ENCODE measurements at regions not wholly inside any gene's neighbourhood (a gene's known extent, or its start where the extent isn't known, plus 50 kb on each side); places are given as distances from the start of the nearest gene placed in this dataset.

DNA sequence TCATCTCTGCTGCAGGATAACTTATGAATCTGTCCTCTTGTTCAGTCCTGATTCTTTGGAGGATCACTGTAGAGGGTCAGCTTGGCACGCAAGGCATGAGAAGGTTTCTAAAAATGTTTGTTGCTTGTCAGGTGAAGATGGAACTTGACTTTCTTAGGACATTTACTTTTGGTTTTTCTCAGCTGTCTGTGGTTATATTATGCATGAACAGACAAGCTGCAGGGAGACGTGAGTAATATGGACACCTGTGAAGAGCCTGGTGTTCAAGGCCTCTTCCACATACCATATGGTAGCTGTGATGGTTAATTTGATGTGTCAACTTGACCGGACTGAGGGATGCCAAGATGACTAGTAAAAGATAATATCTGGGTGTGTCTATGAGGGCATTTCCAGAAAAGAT lies 270.2 kb upstream of the CPHXL start:
- TF ChIP-seq CTCF (IDR thresholded peaks at IDR 0.05; ENCODE audit: unreplicated experiment), result no peak
- Mint-ChIP-seq H3K9me3 (ENCODE audit: unreplicated experiment) (no peaks in the 10 kb centered on the region), H3K27ac (ENCODE audit: low read depth, unreplicated experiment) (peak overlapping the region; percentile 65), H3K4me3 (ENCODE audit: unreplicated experiment) (no peak overlapping the region), H3K27me3 (ENCODE audit: insufficient read depth, unreplicated experiment) (no peaks in the 10 kb centered on the region), H3K4me1 (ENCODE audit: insufficient read depth, unreplicated experiment) (peaks cover 15% of the 10 kb centered on the region), H3K36me3 (ENCODE audit: insufficient read depth, unreplicated experiment) (no peaks in the 10 kb centered on the region)
- no TSS peak for BruUV-seq (replicated peaks)
- intact Hi-C loops (cut with micrococcal nuclease), result no loop called here
- CTCF ChIA-PET, result no interaction called here
- DNase-seq (ENCODE audit: unreplicated experiment), result peak; percentile 67
- POLR2A ChIA-PET, result interaction anchor here (0.7 to 1.0 kb wide), 2 partner anchors 11 to 61 kb away, joined by 3 to 5 read pairs; no protein-coding TSS in a partner anchor

- no peaks in the 10 kb centered on the region for H3K27me3 Mint-ChIP-seq (ENCODE audit: insufficient read depth, unreplicated experiment)
- H3K4me3 Mint-ChIP-seq (ENCODE audit: unreplicated experiment), result no peak overlapping the region
- peaks cover 15% of the 10 kb centered on the region for H3K4me1 Mint-ChIP-seq (ENCODE audit: insufficient read depth, unreplicated experiment)
- H3K27ac Mint-ChIP-seq (ENCODE audit: low read depth, unreplicated experiment), result no peak overlapping the region
- TF ChIP-seq CTCF (IDR thresholded peaks at IDR 0.05; ENCODE audit: unreplicated experiment), result no peak
- intact Hi-C loops (cut with micrococcal nuclease), result no loop called here
- ChIA-PET CTCF (interaction anchor here (1.2 kb wide), 1 partner anchor 58 kb away, joined by 4 read pairs; no protein-coding TSS in a partner anchor), POLR2A (no interaction called here)
- H3K9me3 Mint-ChIP-seq (ENCODE audit: unreplicated experiment), result no peaks in the 10 kb centered on the region
- peak; percentile 27 for DNase-seq (ENCODE audit: unreplicated experiment)
- no TSS peak for BruUV-seq (replicated peaks)
- no peaks in the 10 kb centered on the region for H3K36me3 Mint-ChIP-seq (ENCODE audit: insufficient read depth, unreplicated experiment)
Measured at GRCh38 chr16:75997606-75998005, 271.3 kb upstream of the CPHXL start.

DNA sequence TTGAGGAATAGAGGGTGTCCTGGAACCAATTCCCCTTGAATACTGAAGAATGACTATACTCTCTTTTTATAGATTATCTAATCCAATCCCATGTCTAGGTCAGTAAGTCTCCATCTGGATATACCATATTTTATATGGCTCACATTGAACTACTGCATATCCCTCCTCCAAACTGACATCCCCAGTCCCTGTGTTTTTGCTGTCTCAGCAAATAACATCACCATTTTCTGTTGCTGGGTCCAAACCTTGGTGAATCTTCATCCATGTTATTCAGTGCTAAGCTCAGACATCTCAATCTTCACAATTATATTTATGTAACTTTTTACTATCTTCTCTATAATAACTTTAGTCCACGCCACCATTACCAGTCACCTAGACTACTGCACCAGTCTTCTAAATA lies 269.6 kb upstream of the CNTNAP4 start:
- Mint-ChIP-seq H3K9me3 (ENCODE audit: unreplicated experiment) (no peaks in the 10 kb centered on the region), H3K4me1 (ENCODE audit: insufficient read depth, unreplicated experiment) (no peaks in the 10 kb centered on the region), H3K4me3 (ENCODE audit: unreplicated experiment) (no peak overlapping the region), H3K27me3 (ENCODE audit: insufficient read depth, unreplicated experiment) (no peaks in the 10 kb centered on the region), H3K36me3 (ENCODE audit: insufficient read depth, unreplicated experiment) (peaks cover 6% of the 10 kb centered on the region), H3K27ac (ENCODE audit: low read depth, unreplicated experiment) (no peak overlapping the region)
- DNase-seq (ENCODE audit: unreplicated experiment), result no peak
- ChIA-PET CTCF (no interaction called here), POLR2A (no interaction called here)
- no peak for TF ChIP-seq CTCF (IDR thresholded peaks at IDR 0.05; ENCODE audit: unreplicated experiment)
- intact Hi-C loops (cut with micrococcal nuclease), result no loop called here
- BruUV-seq (replicated peaks), result no TSS peak

GRCh38 chr16:76023835-76024234 lies 253.4 kb upstream of the CNTNAP4 start:
- intact Hi-C loops (cut with micrococcal nuclease), result no loop called here
- BruUV-seq (replicated peaks), result no TSS peak
- no peaks in the 10 kb centered on the region for H3K4me1 Mint-ChIP-seq (ENCODE audit: insufficient read depth, unreplicated experiment)
- no peak overlapping the region for H3K27ac Mint-ChIP-seq (ENCODE audit: low read depth, unreplicated experiment)
- no peaks in the 10 kb centered on the region for H3K36me3 Mint-ChIP-seq (ENCODE audit: insufficient read depth, unreplicated experiment)
- H3K27me3 Mint-ChIP-seq (ENCODE audit: insufficient read depth, unreplicated experiment), result no peaks in the 10 kb centered on the region
- no peak for DNase-seq (ENCODE audit: unreplicated experiment)
- ChIA-PET CTCF (interaction anchor here (0.7 kb wide), 1 partner anchor 34 kb away, joined by 3 read pairs; no protein-coding TSS in a partner anchor), POLR2A (no interaction called here)
- peaks cover 3% of the 10 kb centered on the region for H3K9me3 Mint-ChIP-seq (ENCODE audit: unreplicated experiment)
- TF ChIP-seq CTCF (IDR thresholded peaks at IDR 0.05; ENCODE audit: unreplicated experiment), result no peak
- no peak overlapping the region for H3K4me3 Mint-ChIP-seq (ENCODE audit: unreplicated experiment)
